Omental fat pad (tissue), 3 donors: ENCODE measurements at regions not wholly inside any gene's neighbourhood (a gene's known extent, or its start where the extent isn't known, plus 50 kb on each side); places are given as distances from the start of the nearest gene placed in this dataset.

Experiments
- ATAC-seq: fragments of 150-250 bp; one replicate; pipeline ENCODE4 v1.9.1; 2016; ENCODE audit warnings: mild to moderate bottlenecking, moderate library complexity; ENCODE audit not compliant: low FRiP score
- DNase-seq: peaks from one replicate; pipeline ENCODE4 v3.0.0-alpha.2; 2019; ENCODE audit warnings: low spot score
- CTCF ChIP-seq, 3 donors: fragments of 450-650 bp; IDR thresholded peaks; one replicate each; pipeline ENCODE4 v1.5.1; 2016 to 2017; ENCODE audit warnings: antibody characterized with exemption in 3 of 3, mild to moderate bottlenecking in 3 of 3, moderate library complexity in 2 of 3

- no peak for TF ChIP-seq CTCF (IDR thresholded peaks at IDR 0.05)
- DNase-seq (no peak), ATAC-seq (no peak)
These were observed 138.3 kb upstream of the NBEA start for GRCh38 chr13:34803756-34804155.

DNA sequence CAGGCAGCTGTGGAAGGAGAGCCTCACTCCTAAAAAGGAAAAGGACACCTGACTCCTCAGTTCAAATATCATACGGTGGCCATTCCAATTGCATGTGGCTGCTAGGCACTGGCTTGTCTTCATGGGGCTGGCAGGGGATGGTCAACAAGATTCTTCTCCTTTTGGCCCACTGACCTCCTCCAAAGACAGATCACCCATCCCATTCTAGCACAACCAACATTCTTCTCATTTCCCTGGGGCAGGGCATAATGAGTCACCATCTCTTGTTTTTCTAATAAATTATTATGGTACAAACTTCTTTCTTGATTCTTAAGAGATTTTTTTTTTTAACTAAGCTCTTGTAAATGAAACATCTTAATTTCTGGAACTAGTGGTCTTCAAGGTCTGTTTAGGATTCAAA lies 136.7 kb upstream of the NBEA start:
- TF ChIP-seq CTCF (IDR thresholded peaks at IDR 0.05) = no peak
- DNase-seq (no peak), ATAC-seq (no peak)

DNA sequence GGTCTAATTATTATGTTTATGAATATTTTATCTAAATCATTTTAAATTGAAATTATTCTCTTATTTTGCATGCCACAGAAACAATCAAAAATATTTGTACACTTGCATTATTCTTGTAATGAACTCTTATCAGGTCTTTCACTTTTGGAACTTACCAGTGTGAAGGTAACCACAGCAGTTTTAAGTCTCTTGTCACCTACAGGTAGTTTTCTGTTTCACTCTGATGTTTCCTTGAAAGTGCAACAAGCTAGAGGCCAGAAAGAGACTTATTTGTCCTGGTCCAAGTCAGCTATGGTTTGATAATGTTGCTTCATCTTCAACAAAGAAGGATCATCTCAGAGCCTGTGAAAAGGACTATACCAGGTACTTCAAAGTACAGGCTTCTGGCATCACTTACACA lies 133.4 kb upstream of the NBEA start:
- DNase-seq (no peak), ATAC-seq (no peak)
- TF ChIP-seq CTCF (IDR thresholded peaks at IDR 0.05) = no peak

GRCh38 chr13:34810996-34811395 lies 131.1 kb upstream of the NBEA start:
- no peak for ATAC-seq
- DNase-seq = no peak
- TF ChIP-seq CTCF (IDR thresholded peaks at IDR 0.05) = no peak

DNA sequence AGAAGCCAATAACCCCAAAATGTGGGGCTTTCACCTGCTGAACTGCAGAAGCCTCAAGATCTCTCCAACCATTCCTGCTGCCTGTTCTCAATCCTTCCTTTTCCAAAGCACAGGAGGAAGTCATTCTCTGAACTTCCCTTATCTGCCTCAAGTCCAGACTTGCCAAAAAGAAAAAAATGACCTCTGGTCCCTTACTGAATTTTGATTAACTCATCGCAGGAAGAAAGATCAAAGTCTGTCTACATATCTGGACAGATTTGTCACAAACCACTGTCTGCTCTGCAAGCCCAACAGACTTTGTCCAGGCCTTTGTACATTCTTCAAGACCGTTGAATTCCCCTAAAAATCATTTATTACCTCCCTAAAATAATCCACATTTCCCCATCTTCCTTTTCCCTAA lies 126.5 kb upstream of the NBEA start:
- TF ChIP-seq CTCF (IDR thresholded peaks at IDR 0.05) = no peak
- no peak for ATAC-seq
- DNase-seq = no peak

- DNase-seq (no peak), ATAC-seq (no peak)
- TF ChIP-seq CTCF (IDR thresholded peaks at IDR 0.05) = no peak
These were observed 125.7 kb upstream of the NBEA start for GRCh38 chr13:34816245-34816884.

GRCh38 chr13:34816908-34817665 lies 125.0 kb upstream of the NBEA start:
- DNase-seq = no peak
- no peak for ATAC-seq
- TF ChIP-seq CTCF (IDR thresholded peaks at IDR 0.05) = no peak
